Gastroesophageal sphincter (tissue), 4 donors: ENCODE measurements at regions not wholly inside any gene's neighbourhood (a gene's known extent, or its start where the extent isn't known, plus 50 kb on each side); places are given as distances from the start of the nearest gene placed in this dataset.

ENCODE experiments used
- ATAC-seq: fragments of 150-250 bp; one replicate; pipeline ENCODE4 v1.9.1; 2016; ENCODE audit warnings: mild to moderate bottlenecking, moderate library complexity
- H3K27ac ChIP-seq, 4 donors: fragments of 200-600 bp; sonication (generic) in 3 of 4; 1 replicate in 3 of 4; 2 replicates in 1 of 4; pipeline ENCODE4 v1.5.1; 2016 to 2019
- H3K27me3 ChIP-seq: fragments of 200-600 bp; sonication (generic); one replicate; pipeline ENCODE4 v1.5.1; 2019
- H3K36me3 ChIP-seq, 2 donors: fragments of 200-600 bp; sonication (generic); one replicate each; pipeline ENCODE4 v1.5.1; 2019; ENCODE audit warnings: control low read depth in 1 of 2
- H3K4me1 ChIP-seq, 3 donors: fragments of 200-600 bp; sonication (generic); 1 replicate in 2 of 3; 2 replicates in 1 of 3; pipeline ENCODE4 v1.5.1; 2016 to 2019; ENCODE audit warnings: control low read depth in 2 of 3
- H3K4me3 ChIP-seq, 2 donors: fragments of 200-600 bp; sonication (generic); one replicate each; pipeline ENCODE4 v1.5.1; 2019; ENCODE audit warnings: mild to moderate bottlenecking in 1 of 2, moderate library complexity in 1 of 2
- H3K9me3 ChIP-seq, 3 donors: fragments of 200-600 bp; sonication (generic); one replicate each; pipeline ENCODE4 v1.5.1; 2017 to 2019; ENCODE audit warnings: control low read depth in 2 of 3
- CTCF ChIP-seq, 4 experiments: fragments of 200-600 bp in 2 of 4; fragments of 450-650 bp in 2 of 4; sonication (generic) in 1 of 4; IDR thresholded peaks; one replicate each; pipeline ENCODE4 v1.5.1; 2017 to 2019; ENCODE audit warnings: antibody characterized with exemption in 4 of 4, mild to moderate bottlenecking in 2 of 4, moderate library complexity in 2 of 4
- EP300 ChIP-seq: sonication (generic); formaldehyde crosslinking; IDR thresholded peaks from one replicate; pipeline ENCODE4 v1.6.1; 2017; ENCODE audit warnings: antibody characterized with exemption, mild to moderate bottlenecking
- POLR2A ChIP-seq, 2 donors: fragments of 450-650 bp; IDR thresholded peaks; one replicate each; pipeline ENCODE4 v1.6.1; 2017; ENCODE audit warnings: antibody characterized with exemption in 2 of 2, mild to moderate bottlenecking in 2 of 2, moderate library complexity in 1 of 2
- POLR2AphosphoS5 ChIP-seq: sonication (generic); formaldehyde crosslinking; IDR thresholded peaks from one replicate; pipeline ENCODE4 v1.6.1; 2017; ENCODE audit warnings: antibody characterized with exemption
- WGBS, 2 donors: methylation state at CpG; one replicate each; pipeline ENCODE4 v1.1.5; 2018; ENCODE audit warnings: low coverage in 1 of 2; 5-methylcytosine and 5-hydroxymethylcytosine counted together

- Histone ChIP-seq H3K9me3 (no peaks in the 10 kb centered on the region), H3K27me3 (no peaks in the 10 kb centered on the region), H3K36me3 (no peaks in the 10 kb centered on the region), H3K4me1 (no peaks in the 10 kb centered on the region), H3K4me3 (no peak overlapping the region), H3K27ac (no peak overlapping the region)
- no peak for ATAC-seq
- no peak for TF ChIP-seq POLR2AphosphoS5
- TF ChIP-seq EP300: no peak
- no peak for TF ChIP-seq CTCF (IDR thresholded peaks at IDR 0.05)
- no peak for TF ChIP-seq POLR2A (IDR thresholded peaks at IDR 0.05)
- WGBS, 2 donors: 92 to 94% methylated on average over 2 to 5 of the region's 5 CpGs
These were observed 161.0 kb downstream of the SEM1 start for GRCh38 chr7:96548664-96549063.

GRCh38 chr7:96547371-96547811, 162.3 kb downstream of the SEM1 start:
- no peaks in the 10 kb centered on the region for H3K36me3 ChIP-seq
- H3K27ac ChIP-seq: no peak overlapping the region
- no peak for ATAC-seq
- WGBS, 2 donors: 77 to 88% methylated on average over 1 to 2 of the region's 3 CpGs
- no peak overlapping the region for H3K4me3 ChIP-seq
- no peaks in the 10 kb centered on the region for H3K4me1 ChIP-seq
- TF ChIP-seq CTCF (IDR thresholded peaks at IDR 0.05) (no peak), EP300 (no peak), POLR2A (IDR thresholded peaks at IDR 0.05) (no peak), POLR2AphosphoS5 (no peak)
- no peaks in the 10 kb centered on the region for H3K9me3 ChIP-seq
- no peaks in the 10 kb centered on the region for H3K27me3 ChIP-seq

GRCh38 chr7:96546426-96546825, 163.2 kb downstream of the SEM1 start:
- no peak for ATAC-seq
- no peaks in the 10 kb centered on the region for H3K4me1 ChIP-seq
- H3K27me3 ChIP-seq: no peaks in the 10 kb centered on the region
- H3K9me3 ChIP-seq: no peaks in the 10 kb centered on the region
- no peaks in the 10 kb centered on the region for H3K36me3 ChIP-seq
- TF ChIP-seq CTCF (IDR thresholded peaks at IDR 0.05): no peak
- no peak for TF ChIP-seq POLR2AphosphoS5
- TF ChIP-seq POLR2A (IDR thresholded peaks at IDR 0.05): no peak
- no peak for TF ChIP-seq EP300
- H3K27ac ChIP-seq: no peak overlapping the region
- 51 to 80% methylated on average over 2 of the region's 2 CpGs for WGBS, 2 donors
- no peak overlapping the region for H3K4me3 ChIP-seq

GRCh38 chr7:96539471-96539870, 170.2 kb downstream of the SEM1 start:
- Histone ChIP-seq H3K27me3 (no peaks in the 10 kb centered on the region), H3K4me1 (no peaks in the 10 kb centered on the region), H3K36me3 (no peaks in the 10 kb centered on the region), H3K4me3 (no peak overlapping the region), H3K27ac (no peak overlapping the region), H3K9me3 (peaks cover 0 to 7% (median 0%) of the 10 kb centered on the region in 3 donors)
- ATAC-seq: no peak
- no peak for TF ChIP-seq POLR2A (IDR thresholded peaks at IDR 0.05)
- no peak for TF ChIP-seq CTCF (IDR thresholded peaks at IDR 0.05)
- TF ChIP-seq EP300: no peak
- WGBS, 2 donors: 93 to 100% methylated on average over 1 of the region's 1 CpG

- Histone ChIP-seq H3K36me3 (no peaks in the 10 kb centered on the region), H3K27ac (no peak overlapping the region), H3K9me3 (peaks cover 0 to 7% (median 0%) of the 10 kb centered on the region in 3 donors), H3K4me3 (no peak overlapping the region), H3K27me3 (no peaks in the 10 kb centered on the region), H3K4me1 (no peaks in the 10 kb centered on the region)
- no peak for TF ChIP-seq POLR2AphosphoS5
- TF ChIP-seq CTCF (IDR thresholded peaks at IDR 0.05): no peak
- TF ChIP-seq EP300: no peak
- no peak for TF ChIP-seq POLR2A (IDR thresholded peaks at IDR 0.05)
- 49 to 50% methylated on average over 2 of the region's 2 CpGs for WGBS, 2 donors
- ATAC-seq: no peak
These were observed 171.0 kb downstream of the SEM1 start for GRCh38 chr7:96538632-96539031.
